H1 (cell line): ENCODE measurements at regions not wholly inside any gene's neighbourhood (a gene's known extent, or its start where the extent isn't known, plus 50 kb on each side); places are given as distances from the start of the nearest gene placed in this dataset.
A peak's percentile ranks its signal among the peaks of the same experiment; 100 is the strongest.

ENCODE experiments used
- CTCF ChIA-PET: fragments of 300-600 bp; sonication (Branson Sonifier 250); formaldehyde crosslinking; loops from one replicate; lab custom pipeline; 2021; ENCODE audit not compliant: partially characterized antibody; lab: Charles Lee
- POLR2A ChIA-PET: fragments of 300-600 bp; sonication (Branson Sonifier 250); formaldehyde crosslinking; loops from one replicate; lab custom pipeline; 2021; ENCODE audit warnings: inconsistent platforms; ENCODE audit not compliant: partially characterized antibody; lab: Charles Lee
- DNase-seq, 2 experiments: peaks; one replicate each; pipeline versions ENCODE4 v3.0.0 to v3.0.0-alpha.2; 2010 to 2022; ENCODE audit warnings: low spot score in 2 of 2, low read depth in 1 of 2, mixed read lengths in 1 of 2
- FAIRE-seq: peaks from 2 replicates; lab custom pipeline; 2011; peaks lifted over from hg19 to GRCh38; lab: Jason Lieb, UNC
- H2AFZ ChIP-seq: 2 replicates; pipeline ENCODE4 v1.8.1; 2012; ENCODE audit warnings: low read length, inconsistent platforms
- H2AK5ac ChIP-seq: 2 replicates; pipeline ENCODE4 v1.6.1; 2013; ENCODE audit warnings: low read depth, low read length
- H2BK120ac ChIP-seq: replicated peaks from 2 replicates; pipeline ENCODE3; 2013; ENCODE audit warnings: low read depth, low read length, inconsistent platforms
- H2BK12ac ChIP-seq: 2 replicates; pipeline ENCODE4 v1.6.1; 2013; ENCODE audit warnings: low read depth, low read length
- H2BK15ac ChIP-seq: 2 replicates; pipeline ENCODE4 v1.6.1; 2013; ENCODE audit warnings: low read length
- H2BK20ac ChIP-seq: 2 replicates; pipeline ENCODE4 v1.6.1; 2013; ENCODE audit warnings: low read length
- H2BK5ac ChIP-seq: 2 replicates; pipeline ENCODE4 v1.6.1; 2013; ENCODE audit warnings: low read depth, low read length
- H3K14ac ChIP-seq: 2 replicates; pipeline ENCODE4 v1.6.1; 2013; ENCODE audit warnings: inconsistent platforms; ENCODE audit not compliant: insufficient read length
- H3K18ac ChIP-seq: 2 replicates; pipeline ENCODE4 v1.6.1; 2013; ENCODE audit warnings: low read length; ENCODE audit errors: extremely low read depth
- H3K23ac ChIP-seq: 2 replicates; pipeline ENCODE4 v1.6.1; 2013; ENCODE audit warnings: inconsistent platforms; ENCODE audit not compliant: insufficient read length
- H3K23me2 ChIP-seq: 2 replicates; pipeline ENCODE4 v1.6.1; 2013; ENCODE audit warnings: low read depth, low read length
- H3K27ac ChIP-seq: 2 replicates; pipeline ENCODE4 v1.6.1; 2011; ENCODE audit warnings: low read depth, low read length, inconsistent platforms
- H3K27me3 ChIP-seq, 4 experiments: replicated peaks in 1 of 4; 1 replicate in 1 of 4; 2 replicates in 3 of 4; pipeline versions ENCODE4 v1.6.1 to v1.8.1; 2011 to 2013; ENCODE audit warnings: low read length in 3 of 4, mild to moderate bottlenecking in 3 of 4, inconsistent platforms in 2 of 4, mixed read lengths in 2 of 4, moderate library complexity in 1 of 4; ENCODE audit not compliant: control insufficient read depth in 3 of 4, insufficient read depth in 3 of 4; ENCODE audit errors: extremely low read depth in 1 of 4
- H3K36me3 ChIP-seq, 4 experiments: 2 replicates each; pipeline versions ENCODE4 v1.6.1 to v1.8.1; 2011 to 2013; ENCODE audit warnings: mild to moderate bottlenecking in 4 of 4, low read length in 3 of 4, moderate library complexity in 2 of 4, control low read depth in 1 of 4, inconsistent platforms in 1 of 4; ENCODE audit not compliant: insufficient read depth in 4 of 4, control insufficient read depth in 2 of 4
- H3K4ac ChIP-seq: replicated peaks from 2 replicates; pipeline ENCODE3; 2013; ENCODE audit warnings: low read length, low read depth, mixed read lengths, inconsistent platforms; ENCODE audit not compliant: insufficient read length
- H3K4me1 ChIP-seq, 4 experiments: replicated peaks in 1 of 4; 1 replicate in 1 of 4; 2 replicates in 3 of 4; pipeline versions ENCODE4 v1.6.1 to v1.8.1; 2011 to 2013; ENCODE audit warnings: low read length in 3 of 4, inconsistent platforms in 2 of 4, mixed read lengths in 1 of 4; ENCODE audit not compliant: insufficient read depth in 4 of 4, control insufficient read depth in 3 of 4
- H3K4me2 ChIP-seq, 2 experiments: 2 replicates each; pipeline versions ENCODE4 v1.6.1 to v1.8.1; 2011 to 2013; ENCODE audit warnings: low read depth in 2 of 2, low read length in 2 of 2, control low read depth in 1 of 2, inconsistent platforms in 1 of 2, mild to moderate bottlenecking in 1 of 2; ENCODE audit not compliant: insufficient read depth in 1 of 2
- H3K4me3 ChIP-seq, 4 experiments: fragments of 200-600, 300-600 bp in 1 of 4; sonication (generic), shearing (Covaris generic), sonication (Bioruptor Twin) in 1 of 4; 2 replicates each; pipeline versions ENCODE4 v1.5.1 to v1.8.1; 2011 to 2016; ENCODE audit warnings: low read length in 4 of 4, low read depth in 3 of 4, control low read depth in 2 of 4, inconsistent platforms in 2 of 4, mild to moderate bottlenecking in 2 of 4, mixed read lengths in 1 of 4, moderate library complexity in 1 of 4; ENCODE audit not compliant: insufficient read depth in 2 of 4; ENCODE audit errors: extremely low read depth in 1 of 4
- H3K56ac ChIP-seq: replicated peaks from 2 replicates; pipeline ENCODE3; 2013; ENCODE audit warnings: low read depth, mild to moderate bottlenecking, mixed read lengths, low read length, inconsistent platforms; ENCODE audit not compliant: insufficient read length
- H3K79me1 ChIP-seq: 2 replicates; pipeline ENCODE4 v1.6.1; 2013; ENCODE audit warnings: low read depth, low read length, control low read depth
- H3K79me2 ChIP-seq, 2 experiments: 2 replicates each; pipeline versions ENCODE4 v1.6.1 to v1.8.1; 2012 to 2013; ENCODE audit warnings: low read length in 2 of 2, mild to moderate bottlenecking in 2 of 2, inconsistent platforms in 1 of 2; ENCODE audit not compliant: insufficient read depth in 2 of 2, control insufficient read depth in 1 of 2
- H3K9ac ChIP-seq, 4 experiments: replicated peaks in 1 of 4; 1 replicate in 1 of 4; 2 replicates in 3 of 4; pipeline versions ENCODE4 v1.6.1 to v1.8.1; 2011 to 2013; ENCODE audit warnings: low read depth in 3 of 4, low read length in 3 of 4, control low read depth in 2 of 4, mild to moderate bottlenecking in 2 of 4, moderate library complexity in 2 of 4, inconsistent platforms in 1 of 4; ENCODE audit errors: extremely low read depth in 1 of 4
- H3K9me3 ChIP-seq, 2 experiments: 2 replicates each; pipeline versions ENCODE4 v1.6.1 to v1.8.1; 2012 to 2013; ENCODE audit warnings: mild to moderate bottlenecking in 2 of 2, moderate library complexity in 2 of 2, control low read depth in 1 of 2, inconsistent platforms in 1 of 2, low read depth in 1 of 2, low read length in 1 of 2, mixed read lengths in 1 of 2; ENCODE audit not compliant: insufficient read depth in 2 of 2
- H4K20me1 ChIP-seq, 2 experiments: replicated peaks in 1 of 2; 2 replicates each; pipeline versions ENCODE3 to v1.8.1; 2011 to 2013; ENCODE audit warnings: inconsistent platforms in 2 of 2, low read length in 2 of 2, mild to moderate bottlenecking in 1 of 2; ENCODE audit not compliant: insufficient read depth in 2 of 2, control insufficient read depth in 1 of 2
- H4K5ac ChIP-seq: 2 replicates; pipeline ENCODE4 v1.6.1; 2013; ENCODE audit warnings: low read length, low read depth, mixed read lengths, inconsistent platforms; ENCODE audit not compliant: insufficient read length
- H4K8ac ChIP-seq: 2 replicates; pipeline ENCODE4 v1.8.0; 2013; ENCODE audit warnings: mild to moderate bottlenecking, moderate library complexity, low read length, inconsistent platforms; ENCODE audit not compliant: insufficient read depth; ENCODE audit errors: extremely low read depth
- H4K91ac ChIP-seq: replicated peaks from 2 replicates; pipeline ENCODE3; 2013; ENCODE audit warnings: low read length, mixed read lengths, inconsistent platforms; ENCODE audit not compliant: insufficient read length
- POLR2AphosphoS5 ChIP-seq: IDR thresholded peaks from 2 replicates; pipeline ENCODE4 v1.6.1; 2011; ENCODE audit warnings: low read depth, low read length
- RAD21 ChIP-seq, 2 experiments: IDR thresholded peaks in 1 of 2; conservative IDR thresholded peaks in 1 of 2; 2 replicates each; pipeline ENCODE4 v1.6.1; 2011; ENCODE audit warnings: low read depth in 2 of 2, low read length in 2 of 2, improper control_type of control experiment in 1 of 2, inconsistent platforms in 1 of 2, mild to moderate bottlenecking in 1 of 2, moderate library complexity in 1 of 2
- SIN3A ChIP-seq, 2 experiments: IDR thresholded peaks in 1 of 2; conservative IDR thresholded peaks in 1 of 2; 2 replicates each; pipeline ENCODE4 v1.6.1; 2011 to 2012; ENCODE audit warnings: low read length in 2 of 2, improper control_type of control experiment in 1 of 2, low read depth in 1 of 2, mild to moderate bottlenecking in 1 of 2
- TEAD4 ChIP-seq: IDR thresholded peaks from 2 replicates; pipeline ENCODE4 v1.6.1; 2012; ENCODE audit warnings: low read depth, low read length, inconsistent platforms, mixed read lengths
- whole genome bisulfite sequencing, 2 experiments: shearing (Covaris generic) in 1 of 2; methylation state at CpG; one replicate each; pipeline versions ENCODE4 v1.1.6 to v1.1.7; 2013 to 2015; ENCODE audit warnings: low lambda C conversion rate in 2 of 2, mixed read lengths in 2 of 2, inconsistent platforms in 1 of 2, low coverage in 1 of 2, missing lambda C conversion rate in 1 of 2; ENCODE audit not compliant: insufficient replicate concordance in 2 of 2, insufficient coverage in 1 of 2, insufficient read length in 1 of 2; ENCODE audit errors: extremely low coverage in 1 of 2, missing lambda C conversion rate in 1 of 2; 5-methylcytosine and 5-hydroxymethylcytosine counted together
- TF ChIP-seq, protein P1 (sequence below), 3 experiments: IDR thresholded peaks; 1 replicate in 2 of 3; 2 replicates in 1 of 3; pipeline versions ENCODE4 v1.5.1 to v1.6.1; 2011; ENCODE audit warnings: low read length in 3 of 3, mild to moderate bottlenecking in 3 of 3, inconsistent platforms in 2 of 3, low read depth in 1 of 3, moderate library complexity in 1 of 3; ENCODE audit not compliant: insufficient read depth in 1 of 3; ENCODE audit errors: control extremely low read depth in 1 of 3

DNA sequence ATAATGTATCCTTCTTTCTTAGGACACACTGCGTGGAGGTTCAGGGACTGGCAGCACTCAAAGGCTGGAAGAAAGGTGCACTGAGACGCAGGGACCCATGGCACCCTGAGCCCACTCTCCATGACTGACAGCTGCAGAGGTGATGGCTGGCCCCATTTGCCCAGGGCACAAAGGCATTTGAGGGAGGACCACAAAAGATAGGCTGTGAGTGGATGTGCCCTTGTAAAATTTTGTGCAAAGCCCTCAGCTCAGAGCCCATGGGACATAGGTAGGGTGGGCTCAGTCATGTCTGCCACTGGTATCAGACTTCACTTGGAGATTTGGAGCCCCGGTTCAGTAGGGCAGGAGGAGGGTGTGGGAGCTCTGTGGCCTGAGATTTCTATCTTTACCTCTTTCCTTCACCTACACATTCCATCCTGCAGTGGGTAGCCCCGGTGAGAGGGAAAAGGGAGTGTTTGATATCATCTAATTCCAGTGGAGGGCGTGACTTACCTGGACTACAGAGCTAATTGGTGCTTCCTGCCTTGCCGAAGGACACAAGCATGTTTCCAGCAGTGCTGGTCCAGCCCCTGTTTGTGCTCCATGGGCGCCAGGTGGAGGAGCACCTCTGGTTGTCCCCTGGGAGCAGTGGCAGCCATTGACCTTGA is 312.2 kb downstream of the EN1 start:
- Histone ChIP-seq H3K27me3 (no peaks in the 10 kb centered on the region), H3K4me1 (peaks cover 4 to 11% (median 7%) of the 10 kb centered on the region in 4 experiments; a peak in 4 of 7 replicates), H3K23ac (no peak overlapping the region), H3K36me3 (no peaks in the 10 kb centered on the region), H3K4ac (no peak overlapping the region), H3K79me1 (no peaks in the 10 kb centered on the region), H3K4me3 (no peak overlapping the region), H3K14ac (no peak overlapping the region), H4K8ac (no peak overlapping the region), H3K79me2 (no peaks in the 10 kb centered on the region), H3K9me3 (no peaks in the 10 kb centered on the region), H2AK5ac (no peak overlapping the region), H2AFZ (no peak overlapping the region), H4K5ac (no peak overlapping the region), H3K9ac (no peak overlapping the region), H2BK12ac (peak overlapping the region; percentile 22; the same call in 1 of the 2 replicates), H4K20me1 (no peaks in the 10 kb centered on the region), H2BK20ac (no peak overlapping the region), H4K91ac (no peak overlapping the region), H2BK120ac (no peak overlapping the region), H3K18ac (no peak overlapping the region), H3K23me2 (no peaks in the 10 kb centered on the region), H3K56ac (no peak overlapping the region), H3K27ac (no peak overlapping the region), H2BK5ac (no peak overlapping the region), H2BK15ac (no peak overlapping the region; the same call in 1 of the 2 replicates), H3K4me2 (no peak overlapping the region)
- DNase-seq (no peak), FAIRE-seq (no peak)
- ChIA-PET CTCF (interaction anchor here (0.7 to 1.6 kb wide), 6 partner anchors 9 to 320 kb away, joined by 3 to 4 read pairs (median 3); no protein-coding TSS in a partner anchor), POLR2A (no interaction called here)
- 71% methylated on average over 6 of the region's 7 CpGs; no CpG with 5 or more reads in 1 of the 2 experiments for WGBS, 2 experiments
- TF ChIP-seq POLR2AphosphoS5 (no peak), SIN3A (conservative IDR thresholded peaks at IDR 0.05 in 1 of 2, IDR thresholded peaks at IDR 0.05 in 1 of 2; ENCODE audit: low read depth in 1 of 2, low read length in 2 of 2) (no peak), TEAD4 (0 out of 2 replicates have a peak, but pooled peaks have one; percentile 23), RAD21 (IDR thresholded peaks at IDR 0.05 in 1 of 2, conservative IDR thresholded peaks at IDR 0.05 in 1 of 2; ENCODE audit: low read depth in 2 of 2, low read length in 2 of 2) (peak in 1 of 2 experiments; percentile 31; a peak in 2 of 4 replicates)
- TF ChIP-seq, protein P1, sequence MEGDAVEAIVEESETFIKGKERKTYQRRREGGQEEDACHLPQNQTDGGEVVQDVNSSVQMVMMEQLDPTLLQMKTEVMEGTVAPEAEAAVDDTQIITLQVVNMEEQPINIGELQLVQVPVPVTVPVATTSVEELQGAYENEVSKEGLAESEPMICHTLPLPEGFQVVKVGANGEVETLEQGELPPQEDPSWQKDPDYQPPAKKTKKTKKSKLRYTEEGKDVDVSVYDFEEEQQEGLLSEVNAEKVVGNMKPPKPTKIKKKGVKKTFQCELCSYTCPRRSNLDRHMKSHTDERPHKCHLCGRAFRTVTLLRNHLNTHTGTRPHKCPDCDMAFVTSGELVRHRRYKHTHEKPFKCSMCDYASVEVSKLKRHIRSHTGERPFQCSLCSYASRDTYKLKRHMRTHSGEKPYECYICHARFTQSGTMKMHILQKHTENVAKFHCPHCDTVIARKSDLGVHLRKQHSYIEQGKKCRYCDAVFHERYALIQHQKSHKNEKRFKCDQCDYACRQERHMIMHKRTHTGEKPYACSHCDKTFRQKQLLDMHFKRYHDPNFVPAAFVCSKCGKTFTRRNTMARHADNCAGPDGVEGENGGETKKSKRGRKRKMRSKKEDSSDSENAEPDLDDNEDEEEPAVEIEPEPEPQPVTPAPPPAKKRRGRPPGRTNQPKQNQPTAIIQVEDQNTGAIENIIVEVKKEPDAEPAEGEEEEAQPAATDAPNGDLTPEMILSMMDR (IDR thresholded peaks at IDR 0.05; ENCODE audit: control extremely low read depth in 1 of 3, insufficient read depth in 1 of 3, low read depth in 1 of 3, low read length in 3 of 3): peak in 1 of 3 experiments; percentile 18; a peak in 2 of 4 replicates
